HT1080 (cell line): ENCODE measurements at regions not wholly inside any gene's neighbourhood (a gene's known extent, or its start where the extent isn't known, plus 50 kb on each side); places are given as distances from the start of the nearest gene placed in this dataset.
"Not testable (repeated sequence)": the region's sequence is repeated elsewhere in the genome, so short reads cannot be mapped to it uniquely, and the experiment has no call there.

Experiments used
- DNase-seq: peaks from one replicate; pipeline ENCODE4 v3.0.0-alpha.2; 2015; ENCODE audit warnings: low read depth

DNA sequence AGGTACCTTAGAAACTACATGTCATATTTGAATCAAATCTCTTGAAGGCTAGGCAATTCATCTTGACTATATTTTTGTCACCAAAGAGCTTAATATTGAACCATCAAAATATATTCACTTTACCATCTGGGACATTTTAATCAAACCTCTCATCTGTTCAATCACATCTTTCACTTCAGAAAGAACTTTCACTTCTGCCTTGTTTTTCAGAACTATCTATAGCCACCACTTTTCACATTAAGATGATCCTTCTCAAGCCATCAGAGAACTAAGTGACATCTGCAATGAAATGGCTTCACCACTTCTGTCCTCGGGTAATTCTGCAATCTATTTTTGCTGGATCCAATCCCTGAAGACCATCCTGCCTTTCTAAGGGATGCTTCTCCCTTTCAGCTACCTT, 57.8 kb downstream of the OR2B2 start:
- no peak for DNase-seq

- no peak for DNase-seq
Observed at GRCh38 chr6:27851440-27851839, 60.8 kb downstream of the OR2B2 start.

GRCh38 chr6:27849001-27849400, 63.2 kb downstream of the OR2B2 start:
- not testable (repeated sequence) for DNase-seq

DNA sequence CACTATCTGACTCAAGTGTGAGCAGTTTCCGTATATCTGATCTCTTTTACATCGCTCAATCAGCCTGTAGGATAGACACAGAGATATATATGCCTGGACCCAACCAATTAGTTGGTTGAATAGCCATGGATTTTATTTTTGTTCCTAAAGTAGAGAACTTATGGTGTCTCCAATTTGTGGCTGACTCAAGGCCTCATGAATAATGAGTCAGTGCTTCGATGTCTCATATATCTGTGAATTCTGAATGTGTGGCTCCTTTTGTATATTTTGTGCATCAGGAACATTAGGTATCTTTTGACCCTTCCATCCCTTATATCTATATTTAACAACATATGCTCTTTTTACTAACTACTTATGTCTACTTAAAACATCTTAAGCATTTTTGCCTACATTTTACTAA, 64.5 kb downstream of the OR2B2 start:
- DNase-seq, result peak; percentile 60

DNA sequence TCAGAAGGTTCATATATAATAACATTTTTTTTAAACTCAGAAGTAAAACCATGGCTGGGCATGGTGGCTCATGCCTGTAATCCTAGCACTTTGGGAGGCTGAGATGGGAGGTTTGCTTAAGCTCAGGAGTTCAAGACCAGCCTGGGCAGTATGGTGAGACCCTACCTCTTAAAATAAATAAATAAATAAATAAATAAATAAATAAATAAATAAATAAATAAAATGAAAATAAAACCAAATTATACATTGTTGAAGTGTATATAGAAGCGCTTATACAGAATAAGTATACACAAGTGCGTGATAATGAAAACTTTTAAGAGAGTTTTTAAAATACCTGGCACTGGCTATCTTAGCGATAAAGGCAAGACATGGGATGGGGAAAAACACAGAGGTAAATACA, 71.6 kb downstream of the OR2B2 start:
- DNase-seq, result no peak

DNA sequence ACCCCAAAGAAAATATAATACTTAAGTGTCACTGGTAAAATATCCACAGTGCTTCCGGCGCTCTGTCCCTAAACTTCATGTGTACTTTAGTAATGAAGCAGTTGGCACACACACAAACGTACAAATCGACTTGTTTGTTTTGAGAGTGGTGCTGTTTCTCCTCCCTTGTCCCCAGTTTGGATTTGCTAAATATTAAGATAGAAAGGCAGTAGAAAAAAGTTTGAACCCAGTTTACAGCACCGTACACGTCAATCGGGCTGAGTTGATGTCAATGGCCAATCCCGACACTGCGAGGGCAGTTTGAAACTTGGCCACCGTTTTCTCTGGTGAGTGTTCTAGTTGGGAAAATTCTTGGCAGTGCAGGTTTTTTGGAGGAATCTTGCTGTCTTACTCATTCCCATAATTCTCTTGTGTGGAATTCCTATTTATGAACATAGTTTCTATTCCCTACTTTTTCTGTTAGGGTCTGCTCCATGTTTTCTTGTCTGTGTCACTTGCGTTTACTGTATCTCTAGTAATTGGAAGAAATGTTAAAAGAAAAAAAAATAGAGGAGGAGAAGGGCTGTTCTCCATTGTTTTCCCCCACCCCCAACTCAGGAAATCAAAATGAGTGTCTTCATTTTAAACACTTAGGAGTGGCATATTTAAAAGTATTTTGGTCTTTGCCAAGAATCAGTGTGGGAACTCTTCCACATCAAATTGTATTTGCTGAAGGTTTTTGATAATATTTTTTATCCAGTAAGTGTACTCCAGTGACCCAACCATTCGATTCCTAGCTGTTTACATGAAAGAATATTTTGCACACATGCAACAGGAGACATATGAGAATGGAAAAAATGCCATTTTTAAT, 72.3 kb downstream of the OR2B2 start:
- DNase-seq, result peak; percentile 92

DNA sequence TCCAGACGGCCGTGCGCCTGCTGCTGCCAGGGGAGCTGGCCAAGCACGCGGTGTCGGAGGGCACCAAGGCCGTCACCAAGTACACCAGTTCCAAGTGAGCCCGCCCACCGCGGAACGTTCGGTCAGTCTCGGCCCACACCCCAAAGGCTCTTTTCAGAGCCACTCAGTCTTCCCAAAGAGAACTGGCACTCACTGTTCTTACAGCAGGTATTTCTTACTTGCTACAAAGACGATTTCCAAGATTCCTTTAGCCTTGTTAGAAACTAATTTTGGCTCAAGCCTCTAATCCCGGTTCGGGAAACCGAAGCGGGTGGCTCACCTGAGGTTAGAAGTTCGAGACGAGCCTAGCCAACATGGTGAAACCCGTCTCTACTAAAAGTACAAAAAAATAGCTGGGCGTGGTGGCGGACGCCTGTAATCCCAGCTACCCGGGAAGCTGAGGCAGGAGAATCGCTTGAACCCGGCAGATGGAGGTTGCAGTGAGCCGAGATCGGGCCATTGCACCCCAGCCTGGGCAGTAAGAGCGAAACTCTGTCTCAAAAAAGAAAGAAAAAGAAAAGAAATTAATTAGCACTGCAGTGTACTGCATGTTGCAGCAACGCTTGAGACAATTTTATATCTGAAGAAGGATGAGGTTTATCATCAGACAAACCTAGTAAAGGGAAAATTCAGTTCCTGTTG, 73.1 kb downstream of the OR2B2 start:
- peak; percentile 48 for DNase-seq

- DNase-seq, result peak; percentile 98
Observed at GRCh38 chr6:27838058-27838944, 73.9 kb downstream of the OR2B2 start.

- DNase-seq, result no peak
Observed at GRCh38 chr6:27837625-27838057, 74.6 kb downstream of the OR2B2 start.

DNA sequence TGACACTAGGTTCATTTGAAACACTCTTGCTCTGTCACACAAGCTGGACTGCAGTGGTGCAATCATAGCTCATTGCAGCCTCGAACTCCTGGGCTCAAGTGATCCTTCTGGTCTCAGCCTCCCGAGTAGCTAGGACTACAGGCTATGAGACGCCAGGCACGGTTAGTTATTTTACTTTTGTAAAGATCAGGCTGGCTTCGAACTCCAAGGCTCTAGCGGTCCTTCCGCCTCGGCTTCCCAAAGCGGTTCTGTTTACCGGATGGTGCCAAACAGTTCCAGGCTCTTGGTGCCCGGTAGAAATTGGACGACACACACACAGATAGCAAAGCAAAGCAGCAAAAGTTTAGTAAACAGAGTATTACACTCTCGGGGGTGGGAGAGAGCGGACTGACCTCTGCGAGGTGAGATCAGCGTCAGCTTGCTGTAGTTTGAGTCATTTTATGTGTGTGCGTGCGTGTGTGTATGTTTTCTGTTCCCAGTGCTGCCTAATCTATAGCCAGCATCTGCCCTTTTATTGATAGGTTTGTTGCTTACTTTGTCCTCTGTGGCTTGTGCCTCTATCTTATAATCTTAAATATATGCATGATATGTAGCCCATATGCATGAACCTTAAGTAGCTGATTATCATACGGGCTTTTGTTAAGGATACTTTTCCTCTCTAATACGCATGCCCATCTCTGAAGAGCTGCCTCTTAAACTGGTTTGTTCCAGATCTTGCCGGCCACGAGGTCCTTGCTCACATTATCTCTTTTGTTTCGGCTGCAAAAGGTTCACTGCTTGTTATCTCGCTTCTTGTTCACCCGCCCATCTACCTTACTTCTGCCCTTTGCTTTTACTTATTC, 75.2 kb downstream of the OR2B2 start:
- peak; percentile 83 for DNase-seq

- peak; percentile 17 for DNase-seq
Observed at GRCh38 chr6:27836141-27836782, 75.9 kb downstream of the OR2B2 start.

DNA sequence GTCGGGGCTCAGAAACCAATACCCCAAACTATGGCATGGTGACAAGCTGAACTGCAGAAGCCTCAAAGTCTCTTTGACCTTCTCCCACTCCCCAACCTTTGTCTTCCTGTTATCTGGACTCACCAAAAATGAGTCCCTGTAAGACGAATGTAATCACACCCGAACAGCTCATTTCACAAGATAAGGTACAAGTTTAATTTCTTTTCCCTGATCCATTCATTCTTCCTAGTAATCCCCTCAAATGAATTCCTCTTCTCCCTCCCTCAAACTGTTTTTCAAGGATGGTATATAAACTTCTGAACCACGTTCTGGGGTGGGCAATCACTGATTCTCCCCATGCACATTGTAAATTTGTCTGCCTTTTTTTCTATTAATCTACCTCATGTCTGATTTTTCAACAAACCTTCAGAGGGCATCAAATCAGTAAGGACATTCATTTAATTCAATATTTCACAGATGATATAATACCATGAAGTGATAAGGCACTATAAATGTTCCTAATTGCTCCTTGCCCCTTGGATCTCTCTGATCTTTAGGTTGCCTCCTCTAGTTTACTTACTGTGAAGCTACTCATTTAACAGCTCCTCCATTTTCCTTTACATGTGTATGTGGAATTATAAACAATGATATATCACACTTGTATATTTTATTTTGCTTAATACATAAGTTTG, 77.2 kb downstream of the OR2B2 start:
- no peak for DNase-seq

GRCh38 chr6:27834384-27834783, 77.8 kb downstream of the OR2B2 start:
- no peak for DNase-seq

DNA sequence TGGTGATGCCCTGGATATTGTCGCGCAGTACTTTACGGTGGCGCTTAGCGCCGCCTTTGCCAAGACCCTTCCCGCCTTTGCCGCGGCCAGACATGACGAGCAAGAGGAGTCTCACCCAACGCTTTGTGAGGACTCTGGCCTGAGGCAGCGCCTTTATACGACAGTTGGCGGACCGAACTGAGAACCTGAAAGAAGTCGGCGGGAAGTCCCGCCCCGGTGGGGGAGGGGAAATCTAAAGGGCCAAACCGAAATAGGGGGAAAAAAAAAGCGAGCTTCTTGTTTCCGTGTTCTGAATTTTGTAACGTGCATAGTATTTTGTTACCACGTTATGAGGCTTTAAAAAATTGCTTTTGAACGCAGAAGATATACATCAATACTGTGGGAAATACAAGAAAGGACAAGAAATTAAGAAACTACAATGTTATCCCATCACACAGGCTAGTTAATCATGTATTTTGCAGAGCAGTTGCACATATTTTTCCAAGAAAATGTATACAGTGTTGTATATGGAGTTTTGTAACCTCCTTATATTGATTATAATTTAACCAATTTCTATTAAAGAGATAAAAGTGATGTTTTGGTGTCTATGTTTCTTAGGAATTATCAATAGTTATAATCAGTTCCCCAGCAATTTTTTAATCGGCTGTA, 80.6 kb downstream of the OR2B2 start:
- not testable (repeated sequence) for DNase-seq

- not testable (repeated sequence) for DNase-seq
Observed at GRCh38 chr6:27830600-27831433, 81.4 kb downstream of the OR2B2 start.

- no peak for DNase-seq
Observed at GRCh38 chr6:27830212-27830599, 82.0 kb downstream of the OR2B2 start.

GRCh38 chr6:27829453-27830211, 82.6 kb downstream of the OR2B2 start:
- DNase-seq, result no peak

DNA sequence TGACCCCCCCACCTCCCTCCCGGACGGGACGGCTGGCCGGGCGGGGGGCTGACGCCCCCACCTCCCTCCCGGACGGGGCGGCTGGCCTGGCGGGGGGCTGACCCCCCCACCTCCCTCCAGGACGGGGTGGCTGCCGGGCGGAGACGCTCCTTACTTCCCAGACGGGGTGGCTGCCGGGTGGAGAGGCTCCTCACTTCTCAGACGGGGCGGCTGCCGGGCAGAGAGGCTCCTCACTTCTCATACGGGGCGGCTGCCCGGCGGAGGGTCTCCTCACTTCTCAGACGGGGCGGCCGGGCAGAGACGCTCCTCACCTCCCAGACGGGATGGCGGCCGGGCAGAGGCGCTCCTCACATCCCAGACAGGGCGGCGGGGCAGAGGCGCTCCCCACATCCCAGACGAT, 84.7 kb downstream of the OR2B2 start:
- not testable (repeated sequence) for DNase-seq
